ENCODE measurements at regions not wholly inside any gene's neighbourhood (a gene's known extent, or its start where the extent isn't known, plus 50 kb on each side); places are given as distances from the start of the nearest gene placed in this dataset.

GRCh38 chr10:80971461-80971860, 433.8 kb downstream of the SH2D4B start:
- TF ChIP-seq FOXM1 (IDR thresholded peaks at IDR 0.05; ENCODE audit: borderline replicate concordance, low read depth), result no peak
- TF ChIP-seq USF1 (IDR thresholded peaks at IDR 0.05), result no peak
- no peak for TF ChIP-seq ZBTB7A (IDR thresholded peaks at IDR 0.05; ENCODE audit: low read depth)

- no peak for TF ChIP-seq FOXM1 (IDR thresholded peaks at IDR 0.05; ENCODE audit: borderline replicate concordance, low read depth)
- TF ChIP-seq MAX (IDR thresholded peaks at IDR 0.05), result no peak
- no peak for TF ChIP-seq NFIC (IDR thresholded peaks at IDR 0.05)
- TF ChIP-seq TCF12 (IDR thresholded peaks at IDR 0.05; ENCODE audit: low read depth), result no peak
- TF ChIP-seq YY1 (IDR thresholded peaks at IDR 0.05; ENCODE audit: low read depth), result no peak
- TF ChIP-seq EGR1 (IDR thresholded peaks at IDR 0.05), result no peak
- no peak for TF ChIP-seq TEAD4 (IDR thresholded peaks at IDR 0.05)
- TF ChIP-seq REST (IDR thresholded peaks at IDR 0.05; ENCODE audit: low read depth), result no peak
- no peak for TF ChIP-seq USF1 (IDR thresholded peaks at IDR 0.05)
These were observed 439.0 kb downstream of the SH2D4B start for GRCh38 chr10:80976658-80977057.

- TF ChIP-seq RAD21 (IDR thresholded peaks at IDR 0.05; ENCODE audit: low read depth), result no peak
- TF ChIP-seq EP300 (IDR thresholded peaks at IDR 0.05; ENCODE audit: borderline replicate concordance), result no peak
- no peak for TF ChIP-seq EGR1 (IDR thresholded peaks at IDR 0.05)
- TF ChIP-seq FOXM1 (IDR thresholded peaks at IDR 0.05; ENCODE audit: borderline replicate concordance, low read depth), result no peak
- no peak for TF ChIP-seq ZBTB7A (IDR thresholded peaks at IDR 0.05; ENCODE audit: low read depth)
- TF ChIP-seq YY1 (IDR thresholded peaks at IDR 0.05; ENCODE audit: low read depth), result no peak
- no peak for TF ChIP-seq NFIC (IDR thresholded peaks at IDR 0.05)
- no peak for TF ChIP-seq TCF12 (IDR thresholded peaks at IDR 0.05; ENCODE audit: low read depth)
- TF ChIP-seq MAX (IDR thresholded peaks at IDR 0.05), result no peak
- TF ChIP-seq REST (IDR thresholded peaks at IDR 0.05; ENCODE audit: low read depth), result no peak
- TF ChIP-seq TAF1 (IDR thresholded peaks at IDR 0.05; ENCODE audit: low read depth), result no peak
- no peak for TF ChIP-seq USF1 (IDR thresholded peaks at IDR 0.05)
- no peak for TF ChIP-seq TEAD4 (IDR thresholded peaks at IDR 0.05)
- no peak for TF ChIP-seq CREB1 (IDR thresholded peaks at IDR 0.05; ENCODE audit: low read depth)
These were observed 447.4 kb downstream of the SH2D4B start for GRCh38 chr10:80985102-80985501.

- TF ChIP-seq TEAD4 (IDR thresholded peaks at IDR 0.05) (no peak), REST (IDR thresholded peaks at IDR 0.05; ENCODE audit: low read depth) (no peak), TCF12 (IDR thresholded peaks at IDR 0.05; ENCODE audit: low read depth) (no peak), EGR1 (IDR thresholded peaks at IDR 0.05) (no peak), RAD21 (IDR thresholded peaks at IDR 0.05; ENCODE audit: low read depth) (no peak), TAF1 (IDR thresholded peaks at IDR 0.05; ENCODE audit: low read depth) (no peak), CREB1 (IDR thresholded peaks at IDR 0.05; ENCODE audit: low read depth) (no peak), NFIC (IDR thresholded peaks at IDR 0.05) (no peak), ZBTB7A (IDR thresholded peaks at IDR 0.05; ENCODE audit: low read depth) (no peak), YY1 (IDR thresholded peaks at IDR 0.05; ENCODE audit: low read depth) (no peak), EP300 (IDR thresholded peaks at IDR 0.05; ENCODE audit: borderline replicate concordance) (no peak), CEBPB (IDR thresholded peaks at IDR 0.05) (no peak), FOXM1 (IDR thresholded peaks at IDR 0.05; ENCODE audit: borderline replicate concordance, low read depth) (no peak)
These were observed 448.9 kb downstream of the SH2D4B start for GRCh38 chr10:80986596-80986995.

Measured in Ishikawa (cell line).